ENCODE measurements at regions not wholly inside any gene's neighbourhood (a gene's known extent, or its start where the extent isn't known, plus 50 kb on each side); places are given as distances from the start of the nearest gene placed in this dataset.

- Histone ChIP-seq H3K4me3 (no peak overlapping the region), H3K36me3 (no peaks in the 10 kb centered on the region), H3K4me1 (no peaks in the 10 kb centered on the region), H3K27me3 (no peaks in the 10 kb centered on the region), H3K27ac (no peak overlapping the region), H3K9me3 (no peaks in the 10 kb centered on the region)
- TF ChIP-seq POLR2A (IDR thresholded peaks at IDR 0.05), result no peak
- TF ChIP-seq, protein P1, sequence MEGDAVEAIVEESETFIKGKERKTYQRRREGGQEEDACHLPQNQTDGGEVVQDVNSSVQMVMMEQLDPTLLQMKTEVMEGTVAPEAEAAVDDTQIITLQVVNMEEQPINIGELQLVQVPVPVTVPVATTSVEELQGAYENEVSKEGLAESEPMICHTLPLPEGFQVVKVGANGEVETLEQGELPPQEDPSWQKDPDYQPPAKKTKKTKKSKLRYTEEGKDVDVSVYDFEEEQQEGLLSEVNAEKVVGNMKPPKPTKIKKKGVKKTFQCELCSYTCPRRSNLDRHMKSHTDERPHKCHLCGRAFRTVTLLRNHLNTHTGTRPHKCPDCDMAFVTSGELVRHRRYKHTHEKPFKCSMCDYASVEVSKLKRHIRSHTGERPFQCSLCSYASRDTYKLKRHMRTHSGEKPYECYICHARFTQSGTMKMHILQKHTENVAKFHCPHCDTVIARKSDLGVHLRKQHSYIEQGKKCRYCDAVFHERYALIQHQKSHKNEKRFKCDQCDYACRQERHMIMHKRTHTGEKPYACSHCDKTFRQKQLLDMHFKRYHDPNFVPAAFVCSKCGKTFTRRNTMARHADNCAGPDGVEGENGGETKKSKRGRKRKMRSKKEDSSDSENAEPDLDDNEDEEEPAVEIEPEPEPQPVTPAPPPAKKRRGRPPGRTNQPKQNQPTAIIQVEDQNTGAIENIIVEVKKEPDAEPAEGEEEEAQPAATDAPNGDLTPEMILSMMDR (IDR thresholded peaks at IDR 0.05), result no peak
- DNase-seq, result no peak
Measured at GRCh38 chr3:20576228-20576627, 390.2 kb upstream of the SGO1 start.

GRCh38 chr3:20575146-20575545 lies 389.1 kb upstream of the SGO1 start:
- no peaks in the 10 kb centered on the region for H3K27me3 ChIP-seq
- H3K9me3 ChIP-seq, result no peaks in the 10 kb centered on the region

GRCh38 chr3:20574746-20575145 lies 388.7 kb upstream of the SGO1 start:
- H3K36me3 ChIP-seq, result no peaks in the 10 kb centered on the region
- H3K4me3 ChIP-seq, result no peak overlapping the region
- TF ChIP-seq, protein P1 (IDR thresholded peaks at IDR 0.05), result no peak
- TF ChIP-seq POLR2A (IDR thresholded peaks at IDR 0.05), result no peak
- H3K27me3 ChIP-seq, result no peaks in the 10 kb centered on the region
- no peak for DNase-seq
- H3K9me3 ChIP-seq, result no peaks in the 10 kb centered on the region
- H3K4me1 ChIP-seq, result no peaks in the 10 kb centered on the region
- H3K27ac ChIP-seq, result no peak overlapping the region

More at GRCh38 chr3:20575146-20575545, 389.1 kb upstream of the SGO1 start:
- DNase-seq, result no peak
- H3K4me3 ChIP-seq, result no peak overlapping the region
- H3K27ac ChIP-seq, result no peak overlapping the region
- H3K4me1 ChIP-seq, result no peaks in the 10 kb centered on the region
- no peak for TF ChIP-seq POLR2A (IDR thresholded peaks at IDR 0.05)
- TF ChIP-seq, protein P1 (IDR thresholded peaks at IDR 0.05), result no peak
- no peaks in the 10 kb centered on the region for H3K36me3 ChIP-seq

- Histone ChIP-seq H3K27me3 (no peaks in the 10 kb centered on the region), H3K36me3 (no peaks in the 10 kb centered on the region), H3K4me1 (no peaks in the 10 kb centered on the region), H3K9me3 (no peaks in the 10 kb centered on the region), H3K27ac (no peak overlapping the region), H3K4me3 (no peak overlapping the region)
- no peak for DNase-seq
- no peak for TF ChIP-seq POLR2A (IDR thresholded peaks at IDR 0.05)
- TF ChIP-seq, protein P1 (IDR thresholded peaks at IDR 0.05), result no peak
Measured at GRCh38 chr3:20573175-20573574, 387.2 kb upstream of the SGO1 start.

GRCh38 chr3:20572473-20572872 lies 386.5 kb upstream of the SGO1 start:
- no peak for TF ChIP-seq POLR2A (IDR thresholded peaks at IDR 0.05)
- TF ChIP-seq, protein P1 (IDR thresholded peaks at IDR 0.05), result no peak
- no peaks in the 10 kb centered on the region for H3K9me3 ChIP-seq
- no peak overlapping the region for H3K27ac ChIP-seq
- no peaks in the 10 kb centered on the region for H3K4me1 ChIP-seq
- H3K36me3 ChIP-seq, result no peaks in the 10 kb centered on the region
- no peaks in the 10 kb centered on the region for H3K27me3 ChIP-seq
- DNase-seq, result no peak
- H3K4me3 ChIP-seq, result no peak overlapping the region

- no peak overlapping the region for H3K27ac ChIP-seq
- H3K36me3 ChIP-seq, result no peaks in the 10 kb centered on the region
- no peak overlapping the region for H3K4me3 ChIP-seq
- no peaks in the 10 kb centered on the region for H3K9me3 ChIP-seq
- H3K27me3 ChIP-seq, result no peaks in the 10 kb centered on the region
- DNase-seq, result no peak
- H3K4me1 ChIP-seq, result no peaks in the 10 kb centered on the region
- TF ChIP-seq, protein P1 (IDR thresholded peaks at IDR 0.05), result no peak
- TF ChIP-seq POLR2A (IDR thresholded peaks at IDR 0.05), result no peak
Measured at GRCh38 chr3:20569310-20569709, 383.3 kb upstream of the SGO1 start.

Measured in Peyer's patch (tissue), 4 donors.